H1 (cell line): ENCODE measurements at regions not wholly inside any gene's neighbourhood (a gene's known extent, or its start where the extent isn't known, plus 50 kb on each side); places are given as distances from the start of the nearest gene placed in this dataset.

ENCODE experiments used
- HDAC6 ChIP-seq: IDR thresholded peaks from one replicate; pipeline ENCODE4 v1.7.1; 2012; ENCODE audit warnings: low read depth, mild to moderate bottlenecking, inconsistent platforms, low read length, moderate library complexity
- KDM4A ChIP-seq: IDR thresholded peaks from one replicate; pipeline ENCODE4 v1.7.1; 2012; ENCODE audit warnings: low read depth, mild to moderate bottlenecking, moderate library complexity, low read length, inconsistent platforms; ENCODE audit not compliant: severe bottlenecking
- SIX5 ChIP-seq: IDR thresholded peaks from 2 replicates; pipeline ENCODE4 v1.6.1; 2011; ENCODE audit warnings: mild to moderate bottlenecking, low read depth, low read length
- TF ChIP-seq, protein P1 (sequence below): IDR thresholded peaks from 2 replicates; pipeline ENCODE4 v1.6.1; 2012; ENCODE audit warnings: inconsistent platforms

DNA sequence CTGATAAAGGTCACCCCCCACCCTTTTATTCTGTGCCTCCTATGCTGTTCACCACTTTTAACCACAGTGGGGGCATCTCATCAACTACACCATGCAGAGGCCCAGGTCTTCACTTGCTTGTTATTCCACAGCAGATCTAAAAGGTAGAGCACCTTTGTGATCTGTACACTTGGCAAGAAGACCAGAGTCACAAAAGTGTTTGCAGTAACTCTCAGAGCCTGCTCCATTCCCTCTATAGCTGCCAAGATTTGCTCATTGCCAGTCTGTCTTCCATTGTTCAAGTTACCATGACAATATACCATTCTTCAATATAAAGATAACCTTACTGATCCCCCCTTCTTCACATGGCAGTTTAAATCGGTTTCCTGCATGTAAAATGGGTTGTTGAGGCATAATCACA lies 180.0 kb downstream of the TOX3 start (continued):
- TF ChIP-seq, protein P1, sequence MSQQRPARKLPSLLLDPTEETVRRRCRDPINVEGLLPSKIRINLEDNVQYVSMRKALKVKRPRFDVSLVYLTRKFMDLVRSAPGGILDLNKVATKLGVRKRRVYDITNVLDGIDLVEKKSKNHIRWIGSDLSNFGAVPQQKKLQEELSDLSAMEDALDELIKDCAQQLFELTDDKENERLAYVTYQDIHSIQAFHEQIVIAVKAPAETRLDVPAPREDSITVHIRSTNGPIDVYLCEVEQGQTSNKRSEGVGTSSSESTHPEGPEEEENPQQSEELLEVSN = no peak
- TF ChIP-seq SIX5 (no peak), HDAC6 (no peak), KDM4A (no peak)
- TF ChIP-seq, all 59 proteins: peak for 0
